OCI-LY7 (cell line): ENCODE measurements at regions not wholly inside any gene's neighbourhood (a gene's known extent, or its start where the extent isn't known, plus 50 kb on each side); places are given as distances from the start of the nearest gene placed in this dataset.

Experiments
- BruUV-seq: library from RNA; stranded (reverse); fragments of 400-500 nt; replicated peaks from 2 replicates; lab custom pipeline; 2021; lab: Mats Ljungman, UMichigan
- CTCF ChIA-PET: fragments of 300-600 bp; sonication (Branson Sonifier 250); formaldehyde crosslinking; loops from one replicate; lab custom pipeline; 2022; ENCODE audit warnings: antibody characterized with exemption; ENCODE audit not compliant: unreplicated experiment; lab: Charles Lee
- POLR2A ChIA-PET: fragments of 300-600 bp; sonication (Branson Sonifier 250); formaldehyde crosslinking; loops from one replicate; lab custom pipeline; 2022; ENCODE audit warnings: antibody characterized with exemption; lab: Charles Lee
- DNase-seq: peaks from one replicate; pipeline ENCODE4 v3.0.0-alpha.2; 2015; ENCODE audit warnings: low spot score
- H2AFZ ChIP-seq: fragments of 200-600 bp; sonication (generic), shearing (Covaris generic); 2 replicates; pipeline ENCODE4 v1.6.1; 2014; ENCODE audit warnings: mild to moderate bottlenecking, antibody characterized with exemption, low read length, moderate library complexity
- H3K27ac ChIP-seq: fragments of 200-600 bp; sonication (generic); 2 replicates; pipeline ENCODE4 v1.5.1; 2014; ENCODE audit warnings: mixed run types, low read depth, mild to moderate bottlenecking, moderate library complexity, low read length, inconsistent platforms; ENCODE audit not compliant: poor library complexity, severe bottlenecking
- H3K36me3 ChIP-seq: fragments of 200-600 bp; sonication (generic); 2 replicates; pipeline ENCODE4 v1.6.1; 2014; ENCODE audit warnings: mild to moderate bottlenecking, antibody characterized with exemption, low read length, moderate library complexity, mixed read lengths; ENCODE audit not compliant: insufficient read depth
- H3K4me1 ChIP-seq: fragments of 200-600 bp; sonication (generic); 2 replicates; pipeline ENCODE4 v1.5.1; 2014; ENCODE audit warnings: mild to moderate bottlenecking, low read length; ENCODE audit not compliant: insufficient read depth, poor library complexity, severe bottlenecking
- H3K4me2 ChIP-seq: fragments of 200-600 bp; sonication (generic); 2 replicates; pipeline ENCODE4 v1.6.1; 2014; ENCODE audit warnings: mild to moderate bottlenecking, low read length
- H3K4me3 ChIP-seq: fragments of 200-600 bp; sonication (generic); 2 replicates; pipeline ENCODE4 v1.5.1; 2014; ENCODE audit warnings: mild to moderate bottlenecking, low read depth, low read length; ENCODE audit not compliant: poor library complexity, severe bottlenecking
- H3K79me2 ChIP-seq: fragments of 200-600 bp; sonication (generic); 2 replicates; pipeline ENCODE4 v1.6.1; 2016; ENCODE audit warnings: low read depth, mild to moderate bottlenecking, low read length, moderate library complexity, mixed read lengths; ENCODE audit not compliant: insufficient read depth
- H3K9me2 ChIP-seq: fragments of 200-600 bp; sonication (generic); 2 replicates; pipeline ENCODE4 v1.6.1; 2016; ENCODE audit warnings: mild to moderate bottlenecking, low read length, mixed read lengths; ENCODE audit not compliant: insufficient read depth
- H3K9me3 ChIP-seq: fragments of 200-600 bp; sonication (generic); 2 replicates; pipeline ENCODE4 v1.6.1; 2014; ENCODE audit warnings: mild to moderate bottlenecking, mixed run types, low read length, mixed read lengths
- H4K20me1 ChIP-seq: fragments of 200-600 bp; sonication (generic); 2 replicates; pipeline ENCODE4 v1.6.1; 2014; ENCODE audit warnings: mild to moderate bottlenecking, antibody characterized with exemption, low read length, moderate library complexity, mixed read lengths; ENCODE audit not compliant: insufficient read depth
- CTCF ChIP-seq: fragments of 200-600 bp; sonication (generic); conservative IDR thresholded peaks from 2 replicates; pipeline ENCODE4 v1.5.1; 2014; ENCODE audit warnings: mild to moderate bottlenecking, antibody characterized with exemption, low read length, moderate library complexity, mixed read lengths
- EZH2phosphoT487 ChIP-seq: fragments of 200-600 bp; sonication (generic); IDR thresholded peaks from 2 replicates; pipeline ENCODE4 v1.6.1; 2018; ENCODE audit warnings: low read depth, borderline replicate concordance, mild to moderate bottlenecking, mixed run types, antibody characterized with exemption, low read length, moderate library complexity, mixed read lengths
- intact Hi-C: fragments of 100-400 bp; cut with micrococcal nuclease; formaldehyde crosslinking; loops from one replicate; pipeline ENCODE4 v1.10.0; 2022; ENCODE audit not compliant: unreplicated experiment

- no peak overlapping the region for H3K27ac ChIP-seq
- no peaks in the 10 kb centered on the region for H4K20me1 ChIP-seq
- no peaks in the 10 kb centered on the region for H3K9me2 ChIP-seq
- no peak overlapping the region for H3K4me3 ChIP-seq
- no peak overlapping the region for H3K4me2 ChIP-seq
- no peaks in the 10 kb centered on the region for H3K36me3 ChIP-seq
- BruUV-seq = no TSS peak
- H3K4me1 ChIP-seq = no peaks in the 10 kb centered on the region
- intact Hi-C loops = loop anchor here (2.0 to 10.0 kb wide), 3 partner anchors 36 to 369 kb away; partner anchors contain the start of gene KLHDC2
- no peaks in the 10 kb centered on the region for H3K79me2 ChIP-seq
- DNase-seq = no peak
- TF ChIP-seq EZH2phosphoT487 (no peak), CTCF (no peak)
- POLR2A ChIA-PET = no interaction called here
- no peak overlapping the region for H2AFZ ChIP-seq
- CTCF ChIA-PET = no interaction called here
- no peaks in the 10 kb centered on the region for H3K9me3 ChIP-seq
Measured at GRCh38 chr14:49463146-49463545, 123.0 kb downstream of the RPS29 start.

- Histone ChIP-seq H3K4me3 (no peak overlapping the region), H3K9me2 (no peaks in the 10 kb centered on the region), H3K36me3 (no peaks in the 10 kb centered on the region), H2AFZ (no peak overlapping the region), H3K79me2 (no peaks in the 10 kb centered on the region), H3K9me3 (no peaks in the 10 kb centered on the region), H3K27ac (no peak overlapping the region), H4K20me1 (no peaks in the 10 kb centered on the region), H3K4me2 (no peak overlapping the region), H3K4me1 (no peaks in the 10 kb centered on the region)
- no TSS peak for BruUV-seq
- peak; percentile 83 for DNase-seq
- intact Hi-C loops = loop anchor here (2.0 to 10.0 kb wide), 3 partner anchors 37 to 371 kb away; partner anchors contain the start of gene KLHDC2
- TF ChIP-seq CTCF (peak; percentile 94), EZH2phosphoT487 (no peak)
- POLR2A ChIA-PET = interaction anchor here (0.8 to 1.3 kb wide), 5 partner anchors 20 to 347 kb away, joined by 3 to 4 read pairs (median 3); no protein-coding TSS in a partner anchor
- CTCF ChIA-PET = interaction anchor here (1.0 to 1.8 kb wide), 3 partner anchors 9 to 36 kb away, joined by 3 to 7 read pairs (median 4); no protein-coding TSS in a partner anchor
Measured at GRCh38 chr14:49461529-49462401, 124.4 kb downstream of the RPS29 start.
